HG03439 (cell line): ENCODE measurements at regions not wholly inside any gene's neighbourhood (a gene's known extent, or its start where the extent isn't known, plus 50 kb on each side); places are given as distances from the start of the nearest gene placed in this dataset.

Experiments used
- ATAC-seq: cut with Tn5 transposase; IDR thresholded peaks from one replicate; pipeline ENCODE4 v1.9.1; 2021; ENCODE audit warnings: mild to moderate bottlenecking, moderate library complexity; ENCODE audit not compliant: unreplicated experiment

DNA sequence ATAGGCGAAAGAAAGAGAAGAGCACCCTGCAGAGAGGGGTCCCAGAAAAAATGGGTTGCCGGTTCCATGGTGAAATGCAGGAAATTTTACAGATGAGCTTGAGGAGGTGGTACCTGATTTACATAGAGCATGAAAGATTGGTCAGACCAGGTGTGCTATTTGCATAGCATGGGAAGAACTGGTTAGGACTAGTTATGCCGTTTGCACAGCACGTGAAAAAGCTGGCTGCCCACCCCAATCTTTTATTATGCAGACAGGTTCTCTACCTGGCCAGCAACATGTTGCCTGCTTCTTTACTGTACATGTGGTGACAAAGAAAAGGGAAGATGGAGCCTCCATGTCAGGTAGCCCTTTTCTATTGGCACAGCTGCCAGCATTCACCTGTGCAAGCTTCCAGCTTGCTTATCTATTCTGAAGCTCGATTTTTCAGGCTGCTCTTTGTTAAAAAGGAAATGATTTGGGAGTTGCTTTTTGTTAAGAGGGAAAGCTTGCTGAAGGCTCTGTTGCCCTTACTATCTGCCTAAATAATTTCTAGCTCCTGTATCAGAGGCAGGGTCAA lies 62.9 kb upstream of the ELK3 start:
- no peak for ATAC-seq

DNA sequence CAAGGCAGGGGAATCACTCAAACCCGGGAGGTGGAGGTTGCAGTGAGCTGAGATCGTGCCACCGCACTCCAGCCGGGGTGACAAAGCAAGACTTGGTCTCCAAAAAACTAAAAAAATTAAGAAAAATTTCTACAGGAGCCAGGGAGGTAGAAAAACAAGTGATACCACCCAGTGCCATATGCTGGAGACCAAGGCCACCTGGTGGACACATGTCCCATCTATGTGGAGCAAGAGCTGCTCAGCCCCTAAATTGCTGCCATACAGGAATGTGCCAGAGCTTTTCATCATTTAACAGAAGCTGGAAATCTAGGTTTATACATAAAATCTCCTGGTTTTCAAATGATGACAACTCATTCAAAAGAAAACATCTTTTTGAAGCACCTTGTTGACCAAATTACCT lies 61.4 kb upstream of the ELK3 start:
- no peak for ATAC-seq

DNA sequence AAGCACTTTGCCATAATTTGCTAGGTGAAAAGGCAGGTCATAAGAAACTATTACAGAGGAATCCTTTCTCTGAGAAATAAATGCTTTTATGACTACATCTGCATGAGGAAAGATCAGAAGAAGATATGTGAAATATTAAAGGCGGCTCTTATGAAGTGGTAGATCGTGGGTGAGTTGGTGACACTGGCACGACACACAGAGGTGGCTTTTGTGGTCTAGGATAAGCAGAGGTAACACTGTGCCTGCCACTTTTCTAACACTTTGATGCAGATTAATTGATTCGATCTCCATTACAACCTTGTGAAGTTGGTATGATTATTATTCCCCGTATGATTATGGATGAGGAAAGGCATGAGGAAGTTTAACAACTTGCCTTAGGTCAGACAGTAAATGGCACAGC lies 60.0 kb upstream of the ELK3 start:
- ATAC-seq, result no peak

DNA sequence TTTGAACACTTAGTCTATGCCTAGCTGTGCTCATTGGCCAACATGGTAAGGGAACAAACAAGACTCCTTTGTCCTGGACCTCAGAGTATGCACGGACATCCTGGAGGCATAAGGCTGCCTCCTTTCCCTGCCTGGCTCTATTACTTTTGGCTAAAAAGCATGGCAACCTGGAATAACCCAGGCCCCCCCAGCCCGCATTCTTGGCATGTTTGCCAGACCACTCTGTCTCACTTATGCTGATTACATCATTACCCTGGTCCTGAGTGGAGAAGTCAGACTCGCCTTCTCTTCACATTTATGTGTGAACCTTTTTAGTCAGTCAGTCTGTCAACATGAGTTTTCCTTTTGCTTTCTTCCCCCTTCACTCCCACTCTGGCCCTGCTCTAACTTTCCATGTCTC lies 58.0 kb upstream of the ELK3 start:
- ATAC-seq, result no peak

DNA sequence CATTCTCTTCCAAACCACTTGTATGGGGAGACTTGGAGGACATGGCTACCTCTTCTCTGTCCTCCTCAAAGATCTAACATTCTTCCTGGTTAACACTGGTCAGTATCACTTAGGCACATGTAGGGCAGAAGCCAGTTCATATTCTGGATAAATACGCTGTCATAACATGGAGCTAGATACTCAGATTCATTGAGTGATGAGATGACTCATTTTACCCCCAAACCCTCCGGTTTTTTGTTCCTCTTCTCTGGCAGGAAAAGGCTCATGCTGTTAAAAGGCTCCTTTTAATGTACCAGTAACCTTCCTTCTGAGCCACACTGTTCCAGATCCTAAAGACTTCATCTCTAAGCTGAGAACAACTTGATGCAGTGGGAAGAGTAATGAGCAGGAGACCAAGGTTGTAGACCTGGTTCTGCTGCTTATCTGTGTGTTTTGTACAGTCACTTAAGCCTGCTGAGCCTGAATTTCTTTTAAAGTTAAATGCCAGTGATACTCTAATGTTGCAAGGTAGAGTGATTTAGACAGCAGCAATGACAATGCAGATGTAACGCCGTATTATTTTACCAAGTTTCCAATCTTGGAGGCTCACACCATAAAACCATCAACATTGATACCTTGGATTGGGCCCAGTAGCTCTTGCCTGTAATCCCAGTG lies 57.3 kb upstream of the ELK3 start:
- ATAC-seq, result no peak

DNA sequence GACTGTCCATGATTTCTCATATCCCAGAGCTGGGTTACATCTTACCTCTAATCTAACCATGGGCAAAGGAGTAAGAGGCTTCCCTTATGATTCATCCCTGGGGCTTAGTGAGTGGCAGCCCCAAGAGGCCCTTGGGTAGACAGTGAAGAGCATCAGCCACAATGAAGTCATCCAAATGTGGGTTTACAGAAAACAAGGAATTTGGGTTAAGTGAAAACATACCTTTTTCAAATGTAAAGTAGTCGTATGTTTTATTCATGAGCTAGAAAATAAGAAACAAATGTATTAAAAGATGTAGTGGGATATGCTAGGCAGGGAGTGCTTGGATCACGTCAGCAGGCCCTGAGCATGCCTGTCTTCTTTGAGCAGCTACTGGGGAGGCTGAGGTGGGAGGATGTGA lies 54.0 kb upstream of the ELK3 start:
- ATAC-seq, result no peak

DNA sequence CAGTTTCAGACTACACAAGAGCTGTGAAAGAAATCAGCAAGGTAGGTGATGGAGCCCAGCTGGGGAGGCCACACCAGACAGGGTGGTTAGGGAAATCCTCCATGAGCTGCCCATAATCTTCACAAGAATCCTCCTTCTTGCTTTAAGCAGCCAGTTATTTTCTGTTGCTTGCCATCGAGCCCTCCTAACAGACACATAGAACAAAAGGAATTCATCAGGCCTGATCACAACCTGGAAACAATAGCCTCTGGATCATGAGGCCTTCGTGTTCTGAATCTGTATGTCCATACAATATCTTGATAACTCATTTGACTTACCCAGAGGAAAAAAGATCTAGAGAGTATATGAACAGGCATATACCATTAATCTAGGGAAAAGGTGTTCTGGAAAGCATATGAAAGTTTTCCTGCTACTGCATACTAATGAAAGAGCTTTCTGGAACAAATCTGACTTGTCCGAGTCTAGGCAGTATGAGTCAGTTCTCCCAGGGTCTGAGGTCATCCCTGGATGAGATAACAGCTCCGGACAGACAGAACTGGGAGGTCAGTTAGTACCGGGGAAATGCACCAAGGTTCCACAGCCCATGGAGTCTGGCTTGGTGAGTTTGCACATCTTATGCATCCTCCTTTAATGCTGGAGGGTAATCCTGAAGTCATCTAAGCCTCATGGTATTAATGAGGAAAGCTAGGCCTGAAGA lies 52.8 kb upstream of the ELK3 start:
- ATAC-seq, result no peak

DNA sequence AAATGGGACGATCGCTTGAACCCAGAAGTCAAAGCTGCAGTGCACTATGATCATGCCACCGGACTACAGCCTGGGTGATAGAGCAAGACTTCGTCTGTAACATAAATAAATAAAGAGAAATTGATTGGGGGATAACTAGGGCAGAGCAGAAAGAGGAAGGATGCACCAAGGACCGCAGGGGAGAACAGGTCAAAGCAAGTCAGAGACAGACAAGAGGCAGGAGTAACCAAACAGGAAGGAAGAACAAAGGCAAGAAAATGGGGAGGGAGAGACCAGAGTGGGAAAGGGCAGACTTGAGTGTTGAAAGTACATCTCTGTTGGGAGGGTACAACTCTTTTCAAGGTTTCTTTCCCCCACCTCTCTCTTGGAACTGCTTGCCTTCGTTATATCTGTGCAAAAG lies 50.8 kb upstream of the ELK3 start:
- no peak for ATAC-seq

DNA sequence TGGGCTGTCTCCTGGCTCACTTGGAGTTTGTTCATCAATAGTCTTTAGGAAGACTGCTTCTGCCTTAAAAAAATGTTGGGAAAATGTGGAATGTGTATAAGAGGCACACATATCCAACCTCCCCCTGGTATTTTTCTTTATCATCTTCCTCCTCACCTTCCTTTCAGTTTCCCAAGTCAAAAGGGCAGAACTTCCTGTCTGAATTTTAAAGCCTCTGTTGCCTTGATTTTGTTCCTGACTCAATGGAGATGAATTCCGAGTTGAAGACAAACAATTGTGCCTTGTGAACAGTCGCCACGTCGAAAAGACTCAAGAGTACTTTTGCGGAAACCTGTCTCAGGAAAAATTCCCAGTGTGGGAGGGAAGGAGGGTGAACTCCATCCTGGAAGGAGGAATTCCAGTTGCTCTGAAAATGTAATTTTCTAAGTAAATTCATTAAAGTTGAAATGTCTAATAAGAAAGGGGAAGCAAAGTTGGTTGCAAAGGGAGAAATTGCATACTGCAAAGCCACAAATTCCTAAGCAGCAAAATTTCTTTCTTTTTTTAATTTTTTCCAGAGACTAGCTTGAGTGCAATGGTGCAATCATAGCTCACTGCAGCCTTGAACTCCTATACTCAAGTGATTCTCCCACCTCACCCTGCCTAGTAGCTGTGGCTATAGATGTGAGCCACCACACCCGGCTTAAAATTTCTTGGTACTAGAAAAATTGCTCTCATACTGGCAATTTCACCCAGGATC lies 50.2 kb upstream of the ELK3 start:
- no peak for ATAC-seq
